Hepatocyte (in vitro differentiated cells): ENCODE measurements at regions not wholly inside any gene's neighbourhood (a gene's known extent, or its start where the extent isn't known, plus 50 kb on each side); places are given as distances from the start of the nearest gene placed in this dataset.

ENCODE experiments used
- DNase-seq: peaks from one replicate; pipeline ENCODE4 v3.0.0-alpha.2; 2016; ENCODE audit warnings: low spot score
- H2AFZ ChIP-seq: fragments of 200-600 bp; sonication (generic); 2 replicates; pipeline ENCODE4 v1.6.0; 2016; ENCODE audit warnings: antibody characterized with exemption, mild to moderate bottlenecking
- H3K27ac ChIP-seq: fragments of 200-600 bp; sonication (generic); 2 replicates; pipeline ENCODE4 v1.5.1; 2016; ENCODE audit warnings: mild to moderate bottlenecking
- H3K27me3 ChIP-seq: fragments of 200-600 bp; sonication (generic); 2 replicates; pipeline ENCODE4 v1.6.1; 2016
- H3K36me3 ChIP-seq: fragments of 200-600 bp; sonication (generic); replicated peaks from 2 replicates; pipeline ENCODE4 v1.5.1; 2016; ENCODE audit warnings: low read depth; ENCODE audit not compliant: insufficient read depth
- H3K4me1 ChIP-seq: fragments of 200-600 bp; sonication (generic); 2 replicates; pipeline ENCODE4 v1.5.1; 2016; ENCODE audit warnings: mild to moderate bottlenecking, moderate library complexity; ENCODE audit not compliant: insufficient read depth
- H3K4me2 ChIP-seq: fragments of 200-600 bp; sonication (generic); 2 replicates; pipeline ENCODE4 v1.6.0; 2016
- H3K4me3 ChIP-seq: fragments of 200-600 bp; sonication (generic); 2 replicates; pipeline ENCODE4 v1.5.1; 2016; ENCODE audit warnings: mild to moderate bottlenecking
- H3K79me2 ChIP-seq: fragments of 200-600 bp; sonication (generic); 2 replicates; pipeline ENCODE4 v1.6.0; 2017; ENCODE audit warnings: mild to moderate bottlenecking
- H3K9me2 ChIP-seq: fragments of 200-600 bp; sonication (generic); replicated peaks from 2 replicates; pipeline ENCODE4 v1.6.0; 2017; ENCODE audit warnings: mild to moderate bottlenecking; ENCODE audit not compliant: insufficient read depth
- H3K9me3 ChIP-seq: fragments of 200-600 bp; sonication (generic); 2 replicates; pipeline ENCODE4 v1.5.1; 2016; ENCODE audit warnings: low read depth, mild to moderate bottlenecking
- H4K20me1 ChIP-seq: fragments of 200-600 bp; sonication (generic); 2 replicates; pipeline ENCODE4 v1.6.0; 2016; ENCODE audit warnings: mild to moderate bottlenecking; ENCODE audit not compliant: insufficient read depth, poor library complexity, severe bottlenecking
- EZH2 ChIP-seq: fragments of 200-600 bp; sonication (generic); IDR thresholded peaks from 2 replicates; pipeline ENCODE4 v1.6.1; 2016; ENCODE audit warnings: antibody characterized with exemption, mild to moderate bottlenecking, borderline replicate concordance
- EZH2phosphoT487 ChIP-seq: fragments of 200-600 bp; sonication (generic); IDR thresholded peaks from one replicate; pipeline ENCODE4 v1.6.1; 2018; ENCODE audit warnings: antibody characterized with exemption, mild to moderate bottlenecking, low read depth, moderate library complexity; ENCODE audit not compliant: unreplicated experiment, severe bottlenecking
- WGBS: methylation state at CpG from one replicate; pipeline ENCODE4 v1.1.6; 2016; ENCODE audit warnings: low lambda C conversion rate; ENCODE audit errors: missing lambda C conversion rate; 5-methylcytosine and 5-hydroxymethylcytosine counted together
- TF ChIP-seq, protein P1 (sequence below): fragments of 200-600 bp; sonication (generic); IDR thresholded peaks from 2 replicates; pipeline ENCODE4 v1.5.1; 2016; ENCODE audit warnings: antibody characterized with exemption, mild to moderate bottlenecking; ENCODE audit not compliant: poor library complexity

DNA sequence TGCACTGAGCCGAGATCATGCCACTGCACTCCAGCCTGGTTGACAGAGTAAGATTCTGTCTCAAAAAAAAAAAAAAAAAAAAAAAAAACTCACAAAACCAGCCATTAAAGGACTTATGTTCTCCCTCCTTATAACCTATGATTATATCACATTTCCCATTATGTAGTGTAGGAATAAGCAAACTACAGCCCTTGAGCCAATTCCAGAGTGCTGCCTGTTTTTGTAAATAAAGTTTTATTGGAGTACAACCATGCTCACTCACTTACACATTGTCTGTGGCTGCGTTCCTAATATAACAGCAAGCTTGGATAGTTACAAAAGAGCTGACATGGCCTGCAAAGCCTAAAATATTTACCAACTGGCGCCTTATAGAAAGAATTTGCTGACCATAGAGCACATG lies 72.7 kb upstream of the ARID5B start:
- no peaks in the 10 kb centered on the region for H3K4me1 ChIP-seq
- no peak overlapping the region for H3K4me2 ChIP-seq
- WGBS = 98% methylated on average over 3 of the region's 3 CpGs
- no peaks in the 10 kb centered on the region for H4K20me1 ChIP-seq
- no peaks in the 10 kb centered on the region for H3K79me2 ChIP-seq
- H3K27ac ChIP-seq = no peak overlapping the region
- no peaks in the 10 kb centered on the region for H3K9me2 ChIP-seq
- no peak overlapping the region for H2AFZ ChIP-seq
- TF ChIP-seq EZH2 = no peak
- TF ChIP-seq EZH2phosphoT487 = no peak
- TF ChIP-seq, protein P1, sequence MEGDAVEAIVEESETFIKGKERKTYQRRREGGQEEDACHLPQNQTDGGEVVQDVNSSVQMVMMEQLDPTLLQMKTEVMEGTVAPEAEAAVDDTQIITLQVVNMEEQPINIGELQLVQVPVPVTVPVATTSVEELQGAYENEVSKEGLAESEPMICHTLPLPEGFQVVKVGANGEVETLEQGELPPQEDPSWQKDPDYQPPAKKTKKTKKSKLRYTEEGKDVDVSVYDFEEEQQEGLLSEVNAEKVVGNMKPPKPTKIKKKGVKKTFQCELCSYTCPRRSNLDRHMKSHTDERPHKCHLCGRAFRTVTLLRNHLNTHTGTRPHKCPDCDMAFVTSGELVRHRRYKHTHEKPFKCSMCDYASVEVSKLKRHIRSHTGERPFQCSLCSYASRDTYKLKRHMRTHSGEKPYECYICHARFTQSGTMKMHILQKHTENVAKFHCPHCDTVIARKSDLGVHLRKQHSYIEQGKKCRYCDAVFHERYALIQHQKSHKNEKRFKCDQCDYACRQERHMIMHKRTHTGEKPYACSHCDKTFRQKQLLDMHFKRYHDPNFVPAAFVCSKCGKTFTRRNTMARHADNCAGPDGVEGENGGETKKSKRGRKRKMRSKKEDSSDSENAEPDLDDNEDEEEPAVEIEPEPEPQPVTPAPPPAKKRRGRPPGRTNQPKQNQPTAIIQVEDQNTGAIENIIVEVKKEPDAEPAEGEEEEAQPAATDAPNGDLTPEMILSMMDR = no peak
- no peaks in the 10 kb centered on the region for H3K36me3 ChIP-seq
- no peaks in the 10 kb centered on the region for H3K27me3 ChIP-seq
- no peak overlapping the region for H3K4me3 ChIP-seq
- no peak for DNase-seq
- H3K9me3 ChIP-seq = no peaks in the 10 kb centered on the region

DNA sequence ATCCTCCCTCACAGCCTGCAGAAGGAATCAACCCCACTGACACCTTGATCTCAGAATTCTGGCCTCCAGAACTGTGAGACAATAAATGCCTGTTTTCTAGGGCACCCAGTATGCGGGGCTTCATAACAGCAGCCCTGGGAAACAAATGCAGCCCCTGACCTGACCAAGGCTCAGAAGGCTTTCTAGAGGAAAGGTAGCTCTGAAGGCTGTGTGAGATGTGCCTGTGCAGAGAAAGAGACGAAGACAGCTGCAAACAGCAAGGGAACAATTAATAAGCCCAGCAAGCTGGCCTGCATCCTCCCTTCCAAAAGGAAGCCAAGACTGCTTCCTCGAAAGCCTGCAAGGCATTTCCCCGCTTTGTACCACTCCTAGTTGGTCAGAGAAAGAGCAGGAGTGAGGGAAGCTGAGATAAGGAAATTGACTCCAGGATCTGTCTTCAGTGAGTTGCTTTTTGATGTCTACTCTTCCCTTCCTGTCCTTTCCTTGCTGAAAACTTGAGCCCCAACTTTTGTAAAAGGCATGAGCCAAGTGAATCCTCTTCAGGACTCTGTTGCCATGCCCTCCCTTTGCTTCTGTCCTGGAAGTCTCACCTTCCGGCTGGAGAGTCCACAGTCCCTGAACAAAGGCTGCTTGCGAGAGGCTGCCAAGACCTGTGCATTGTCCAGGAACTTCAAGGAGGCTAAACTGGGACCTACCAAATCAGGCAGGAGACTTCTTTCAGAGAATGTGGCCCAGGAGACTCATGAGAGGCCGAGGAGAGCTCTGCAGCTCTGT lies 71.2 kb upstream of the ARID5B start:
- TF ChIP-seq, protein P1 = no peak
- TF ChIP-seq EZH2 = no peak
- no peak for TF ChIP-seq EZH2phosphoT487
- Histone ChIP-seq H3K9me3 (no peaks in the 10 kb centered on the region), H3K79me2 (no peaks in the 10 kb centered on the region), H4K20me1 (no peaks in the 10 kb centered on the region), H3K4me3 (no peak overlapping the region), H3K36me3 (no peaks in the 10 kb centered on the region), H3K27ac (peak overlapping the region; percentile 51), H3K9me2 (no peaks in the 10 kb centered on the region), H3K4me1 (peaks cover 6% of the 10 kb centered on the region), H3K4me2 (no peak overlapping the region), H2AFZ (no peak overlapping the region), H3K27me3 (no peaks in the 10 kb centered on the region)
- no peak for DNase-seq
- 82% methylated on average over 7 of the region's 7 CpGs for WGBS

DNA sequence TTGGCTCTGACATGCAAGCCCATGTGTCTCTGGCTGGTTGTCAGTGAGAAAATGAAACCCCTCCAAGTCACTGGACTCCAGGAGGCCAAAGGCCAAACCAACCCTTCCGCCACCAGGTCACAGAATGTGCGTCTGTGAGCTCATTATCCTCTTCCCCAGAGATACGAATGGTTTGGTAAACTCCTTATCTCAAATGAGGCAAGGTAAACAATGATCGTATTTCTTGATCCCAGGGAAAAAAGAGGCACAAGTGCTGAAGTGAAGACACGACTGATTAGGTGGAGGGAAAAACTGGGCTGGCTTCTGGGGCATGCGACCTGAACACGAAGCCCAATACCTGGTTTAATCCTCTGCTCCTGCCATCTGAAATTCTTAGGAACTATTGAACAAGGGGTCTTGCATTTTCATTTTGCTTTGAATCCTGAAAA lies 70.6 kb upstream of the ARID5B start:
- Histone ChIP-seq H3K4me1 (peaks cover 12% of the 10 kb centered on the region), H4K20me1 (no peaks in the 10 kb centered on the region), H3K4me2 (no peak overlapping the region), H3K79me2 (no peaks in the 10 kb centered on the region), H3K27me3 (no peaks in the 10 kb centered on the region), H3K36me3 (no peaks in the 10 kb centered on the region), H3K9me2 (no peaks in the 10 kb centered on the region), H3K9me3 (no peaks in the 10 kb centered on the region), H3K27ac (peak overlapping the region; percentile 51), H2AFZ (no peak overlapping the region), H3K4me3 (no peak overlapping the region)
- WGBS = 69% methylated on average over 7 of the region's 7 CpGs
- no peak for DNase-seq
- TF ChIP-seq, protein P1 = no peak
- TF ChIP-seq EZH2 = no peak
- no peak for TF ChIP-seq EZH2phosphoT487
